SK-N-SH (cell line): ENCODE measurements at regions not wholly inside any gene's neighbourhood (a gene's known extent, or its start where the extent isn't known, plus 50 kb on each side); places are given as distances from the start of the nearest gene placed in this dataset.

Source experiments
- CTCF ChIA-PET: fragments of 300-600, 350-600 bp; formaldehyde crosslinking; extraction: SDS; loops from one replicate; lab custom pipeline; 2021; lab: Yijun Ruan, JAX
- POLR2A ChIA-PET: fragments of 350-600 bp; sonication (Branson Sonifier 250); formaldehyde crosslinking; extraction: SDS; loops from one replicate; lab custom pipeline; 2020; ENCODE audit warnings: antibody characterized with exemption, inconsistent platforms; lab: Yijun Ruan, JAX
- DNase-seq: peaks from one replicate; pipeline ENCODE4 v3.0.0; 2012
- H2AFZ ChIP-seq: fragments of 200-600 bp; sonication (generic); 2 replicates; pipeline ENCODE4 v1.8.1; 2016; ENCODE audit warnings: antibody characterized with exemption, mild to moderate bottlenecking, low read depth
- H3F3A ChIP-seq: fragments of 200-600 bp; sonication (generic); replicated peaks from 2 replicates; pipeline ENCODE3; 2016; ENCODE audit warnings: antibody characterized with exemption, mild to moderate bottlenecking; ENCODE audit not compliant: insufficient read depth
- H3K27ac ChIP-seq, 2 experiments: fragments of 200-500 bp in 1 of 2; fragments of 200-600 bp in 1 of 2; sonication (Bioruptor generic) in 1 of 2; sonication (generic), shearing (Covaris generic) in 1 of 2; 2 replicates each; pipeline versions ENCODE4 v1.5.1 to v1.6.1; 2014 to 2016; ENCODE audit warnings: low read depth in 2 of 2, inconsistent platforms in 1 of 2, low read length in 1 of 2, mild to moderate bottlenecking in 1 of 2, mixed read lengths in 1 of 2
- H3K27me3 ChIP-seq: fragments of 200-600 bp; sonication (generic), shearing (Covaris generic); 2 replicates; pipeline ENCODE4 v1.6.1; 2016; ENCODE audit warnings: mixed run types; ENCODE audit not compliant: insufficient read depth
- H3K36me3 ChIP-seq, 2 experiments: fragments of 200-500 bp in 1 of 2; fragments of 200-600 bp in 1 of 2; sonication (Bioruptor generic) in 1 of 2; sonication (generic) in 1 of 2; replicated peaks in 1 of 2; 2 replicates each; pipeline versions ENCODE3 to v1.5.1; 2014 to 2016; ENCODE audit warnings: low read length in 1 of 2, mild to moderate bottlenecking in 1 of 2; ENCODE audit not compliant: insufficient read depth in 2 of 2, control insufficient read depth in 1 of 2
- H3K4me1 ChIP-seq, 2 experiments: fragments of 200-500 bp in 1 of 2; fragments of 200-600 bp in 1 of 2; sonication (Bioruptor generic) in 1 of 2; sonication (generic), shearing (Covaris generic) in 1 of 2; 2 replicates each; pipeline versions ENCODE4 v1.5.1 to v1.6.1; 2014 to 2016; ENCODE audit warnings: low read depth in 1 of 2, low read length in 1 of 2, mixed run types in 1 of 2; ENCODE audit not compliant: insufficient read depth in 2 of 2, control insufficient read depth in 1 of 2
- H3K4me2 ChIP-seq: fragments of 200-600 bp; sonication (generic), shearing (Covaris generic); 2 replicates; pipeline ENCODE4 v1.6.1; 2017; ENCODE audit warnings: mixed run types
- H3K4me3 ChIP-seq, 2 experiments: fragments of 200-500 bp in 1 of 2; fragments of 200-600 bp in 1 of 2; sonication (Bioruptor generic) in 1 of 2; sonication (generic), shearing (Covaris generic) in 1 of 2; 2 replicates each; pipeline versions ENCODE4 v1.5.1 to v1.8.1; 2014 to 2016; ENCODE audit warnings: low read depth in 2 of 2, inconsistent platforms in 1 of 2, low read length in 1 of 2, mild to moderate bottlenecking in 1 of 2, mixed read lengths in 1 of 2, moderate library complexity in 1 of 2
- H3K79me2 ChIP-seq: fragments of 200-600 bp; sonication (generic); 2 replicates; pipeline ENCODE4 v1.8.1; 2017; ENCODE audit warnings: mild to moderate bottlenecking; ENCODE audit not compliant: insufficient read depth
- H3K9ac ChIP-seq: fragments of 200-600 bp; sonication (generic); 2 replicates; pipeline ENCODE4 v1.6.1; 2017; ENCODE audit warnings: mixed run types
- H3K9me2 ChIP-seq: fragments of 200-600 bp; sonication (generic); 2 replicates; pipeline ENCODE4 v1.6.1; 2017; ENCODE audit warnings: mixed run types
- H3K9me3 ChIP-seq: fragments of 200-600 bp; sonication (generic); 2 replicates; pipeline ENCODE4 v1.6.1; 2017; ENCODE audit warnings: mixed run types, mild to moderate bottlenecking, moderate library complexity
- H4K20me1 ChIP-seq: fragments of 200-600 bp; sonication (generic); 2 replicates; pipeline ENCODE4 v1.6.1; 2017; ENCODE audit warnings: mild to moderate bottlenecking, mixed run types; ENCODE audit not compliant: insufficient read depth
- CHD2 ChIP-seq: fragments of 150-350 bp; IDR thresholded peaks from 2 replicates; pipeline ENCODE4 v1.6.1; 2018; ENCODE audit warnings: low read length; ENCODE audit not compliant: partially characterized antibody
- ELF1 ChIP-seq: IDR thresholded peaks from 2 replicates; pipeline ENCODE4 v1.4.0; 2012
- FOSL2 ChIP-seq: IDR thresholded peaks from 2 replicates; pipeline ENCODE4 v1.4.0; 2012; ENCODE audit warnings: low read depth, mild to moderate bottlenecking, moderate library complexity, borderline replicate concordance
- GABPA ChIP-seq: IDR thresholded peaks from 2 replicates; pipeline ENCODE4 v1.4.0; 2012; ENCODE audit warnings: low read depth, mild to moderate bottlenecking
- GATA2 ChIP-seq: sonication (generic); formaldehyde crosslinking; IDR thresholded peaks from 2 replicates; pipeline ENCODE4 v1.5.0; 2020; ENCODE audit warnings: mild to moderate bottlenecking, missing genetic modification reagents
- IRF3 ChIP-seq: fragments of 150-350 bp; IDR thresholded peaks from 2 replicates; pipeline ENCODE4 v1.6.1; 2016; ENCODE audit warnings: mild to moderate bottlenecking, low read depth, low read length
- JUND ChIP-seq: IDR thresholded peaks from 2 replicates; pipeline ENCODE4 v1.4.0; 2012
- MEF2A ChIP-seq: IDR thresholded peaks from 2 replicates; pipeline ENCODE4 v1.4.0; 2012; ENCODE audit warnings: low read depth, borderline replicate concordance
- MXI1 ChIP-seq: IDR thresholded peaks from 2 replicates; pipeline ENCODE4 v1.6.1; 2012; ENCODE audit warnings: mild to moderate bottlenecking, low read depth, low read length, improper control_type of control experiment
- RCOR1 ChIP-seq: fragments of 150-350 bp; IDR thresholded peaks from 2 replicates; pipeline ENCODE4 v1.6.1; 2017; ENCODE audit warnings: antibody characterized with exemption, low read length
- RXRA ChIP-seq: IDR thresholded peaks from 2 replicates; pipeline ENCODE4 v1.4.0; 2012; ENCODE audit warnings: low read depth, mild to moderate bottlenecking, borderline replicate concordance
- SIN3A ChIP-seq: IDR thresholded peaks from 2 replicates; pipeline ENCODE4 v1.6.1; 2012; ENCODE audit warnings: low read depth, mild to moderate bottlenecking, low read length, moderate library complexity, borderline replicate concordance
- SMC3 ChIP-seq: IDR thresholded peaks from 2 replicates; pipeline ENCODE4 v1.6.1; 2012; ENCODE audit warnings: low read depth, low read length, improper control_type of control experiment
- TEAD4 ChIP-seq: IDR thresholded peaks from 2 replicates; pipeline ENCODE4 v1.4.0; 2012; ENCODE audit warnings: mild to moderate bottlenecking, borderline replicate concordance; ENCODE audit not compliant: insufficient read depth
- USF1 ChIP-seq: IDR thresholded peaks from 2 replicates; pipeline ENCODE4 v1.4.0; 2012; ENCODE audit warnings: low read depth, borderline replicate concordance
- YY1 ChIP-seq: IDR thresholded peaks from 2 replicates; pipeline ENCODE4 v1.4.0; 2012; ENCODE audit warnings: low read depth, mild to moderate bottlenecking
- ZBTB33 ChIP-seq: IDR thresholded peaks from 2 replicates; pipeline ENCODE4 v1.4.0; 2012; ENCODE audit warnings: low read depth, borderline replicate concordance
- TF ChIP-seq, protein P1 (sequence below): fragments of 200-600 bp; sonication (generic); IDR thresholded peaks from 2 replicates; pipeline ENCODE4 v1.6.1; 2017; ENCODE audit warnings: antibody characterized with exemption, mild to moderate bottlenecking, moderate library complexity
- TF ChIP-seq, protein P2 (sequence below): IDR thresholded peaks from 2 replicates; pipeline ENCODE4 v1.4.0; 2012; ENCODE audit warnings: low read depth
- TF ChIP-seq, protein P3 (sequence below): IDR thresholded peaks from 2 replicates; pipeline ENCODE4; 2012

GRCh38 chr2:116988303-116988702 is 826.2 kb upstream of the DDX18 start:
- Histone ChIP-seq H3K79me2 (no peaks in the 10 kb centered on the region), H3K27ac (no peak overlapping the region), H3K4me1 (no peaks in the 10 kb centered on the region; a peak in 1 of 4 replicates), H2AFZ (no peak overlapping the region), H4K20me1 (no peaks in the 10 kb centered on the region), H3K9me2 (no peaks in the 10 kb centered on the region), H3K36me3 (no peaks in the 10 kb centered on the region), H3K9ac (no peak overlapping the region), H3K9me3 (no peaks in the 10 kb centered on the region), H3K4me2 (no peak overlapping the region), H3F3A (no peaks in the 10 kb centered on the region), H3K4me3 (no peak overlapping the region), H3K27me3 (no peaks in the 10 kb centered on the region)
- TF ChIP-seq CHD2 (no peak), YY1 (no peak), MXI1 (no peak), USF1 (no peak), TEAD4 (no peak), FOSL2 (no peak), SIN3A (no peak), GABPA (no peak), JUND (no peak), IRF3 (no peak), SMC3 (no peak), RCOR1 (no peak), MEF2A (no peak), ELF1 (no peak), GATA2 (CRISPR knock-in tag) (no peak), ZBTB33 (no peak), RXRA (no peak)
- TF ChIP-seq, protein P1, sequence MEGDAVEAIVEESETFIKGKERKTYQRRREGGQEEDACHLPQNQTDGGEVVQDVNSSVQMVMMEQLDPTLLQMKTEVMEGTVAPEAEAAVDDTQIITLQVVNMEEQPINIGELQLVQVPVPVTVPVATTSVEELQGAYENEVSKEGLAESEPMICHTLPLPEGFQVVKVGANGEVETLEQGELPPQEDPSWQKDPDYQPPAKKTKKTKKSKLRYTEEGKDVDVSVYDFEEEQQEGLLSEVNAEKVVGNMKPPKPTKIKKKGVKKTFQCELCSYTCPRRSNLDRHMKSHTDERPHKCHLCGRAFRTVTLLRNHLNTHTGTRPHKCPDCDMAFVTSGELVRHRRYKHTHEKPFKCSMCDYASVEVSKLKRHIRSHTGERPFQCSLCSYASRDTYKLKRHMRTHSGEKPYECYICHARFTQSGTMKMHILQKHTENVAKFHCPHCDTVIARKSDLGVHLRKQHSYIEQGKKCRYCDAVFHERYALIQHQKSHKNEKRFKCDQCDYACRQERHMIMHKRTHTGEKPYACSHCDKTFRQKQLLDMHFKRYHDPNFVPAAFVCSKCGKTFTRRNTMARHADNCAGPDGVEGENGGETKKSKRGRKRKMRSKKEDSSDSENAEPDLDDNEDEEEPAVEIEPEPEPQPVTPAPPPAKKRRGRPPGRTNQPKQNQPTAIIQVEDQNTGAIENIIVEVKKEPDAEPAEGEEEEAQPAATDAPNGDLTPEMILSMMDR, result no peak
- TF ChIP-seq, protein P2, sequence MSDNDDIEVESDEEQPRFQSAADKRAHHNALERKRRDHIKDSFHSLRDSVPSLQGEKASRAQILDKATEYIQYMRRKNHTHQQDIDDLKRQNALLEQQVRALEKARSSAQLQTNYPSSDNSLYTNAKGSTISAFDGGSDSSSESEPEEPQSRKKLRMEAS, result no peak
- TF ChIP-seq, protein P3, sequence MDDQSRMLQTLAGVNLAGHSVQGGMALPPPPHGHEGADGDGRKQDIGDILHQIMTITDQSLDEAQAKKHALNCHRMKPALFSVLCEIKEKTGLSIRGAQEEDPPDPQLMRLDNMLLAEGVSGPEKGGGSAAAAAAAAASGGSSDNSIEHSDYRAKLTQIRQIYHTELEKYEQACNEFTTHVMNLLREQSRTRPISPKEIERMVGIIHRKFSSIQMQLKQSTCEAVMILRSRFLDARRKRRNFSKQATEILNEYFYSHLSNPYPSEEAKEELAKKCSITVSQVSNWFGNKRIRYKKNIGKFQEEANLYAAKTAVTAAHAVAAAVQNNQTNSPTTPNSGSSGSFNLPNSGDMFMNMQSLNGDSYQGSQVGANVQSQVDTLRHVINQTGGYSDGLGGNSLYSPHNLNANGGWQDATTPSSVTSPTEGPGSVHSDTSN, result no peak
- ChIA-PET CTCF (no interaction called here), POLR2A (no interaction called here)
- DNase-seq, result no peak
